ENCODE measurements at regions not wholly inside any gene's neighbourhood (a gene's known extent, or its start where the extent isn't known, plus 50 kb on each side); places are given as distances from the start of the nearest gene placed in this dataset.

DNA sequence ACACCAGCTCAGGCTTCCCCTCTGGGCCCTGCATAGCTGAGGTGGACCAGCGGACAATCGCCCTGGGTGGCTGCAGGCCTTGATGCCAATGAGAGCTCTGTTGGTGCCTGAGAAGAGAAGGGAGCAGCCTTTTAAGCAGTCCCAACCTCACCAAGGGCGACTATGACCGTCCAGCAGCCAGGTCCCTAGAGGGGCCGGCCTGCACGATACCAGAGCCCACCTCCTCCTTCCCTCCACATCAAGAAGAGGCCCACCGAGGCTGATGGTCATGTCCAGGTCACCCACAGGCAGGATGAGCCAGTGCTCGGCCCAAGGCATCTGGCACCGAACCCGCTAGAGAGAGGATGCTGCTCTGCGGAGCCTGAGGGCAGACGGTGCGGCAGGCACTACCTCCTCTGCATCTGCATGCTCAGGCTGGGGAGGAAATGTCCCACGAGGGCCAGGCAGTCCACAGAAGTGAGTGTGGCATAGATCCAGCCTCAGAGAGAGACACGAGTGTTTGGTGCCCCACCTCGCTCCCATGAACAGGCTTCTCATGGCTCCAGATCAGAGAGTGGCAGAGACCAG is 219.4 kb downstream of the TUBA3C start:
- TF ChIP-seq, protein P1, sequence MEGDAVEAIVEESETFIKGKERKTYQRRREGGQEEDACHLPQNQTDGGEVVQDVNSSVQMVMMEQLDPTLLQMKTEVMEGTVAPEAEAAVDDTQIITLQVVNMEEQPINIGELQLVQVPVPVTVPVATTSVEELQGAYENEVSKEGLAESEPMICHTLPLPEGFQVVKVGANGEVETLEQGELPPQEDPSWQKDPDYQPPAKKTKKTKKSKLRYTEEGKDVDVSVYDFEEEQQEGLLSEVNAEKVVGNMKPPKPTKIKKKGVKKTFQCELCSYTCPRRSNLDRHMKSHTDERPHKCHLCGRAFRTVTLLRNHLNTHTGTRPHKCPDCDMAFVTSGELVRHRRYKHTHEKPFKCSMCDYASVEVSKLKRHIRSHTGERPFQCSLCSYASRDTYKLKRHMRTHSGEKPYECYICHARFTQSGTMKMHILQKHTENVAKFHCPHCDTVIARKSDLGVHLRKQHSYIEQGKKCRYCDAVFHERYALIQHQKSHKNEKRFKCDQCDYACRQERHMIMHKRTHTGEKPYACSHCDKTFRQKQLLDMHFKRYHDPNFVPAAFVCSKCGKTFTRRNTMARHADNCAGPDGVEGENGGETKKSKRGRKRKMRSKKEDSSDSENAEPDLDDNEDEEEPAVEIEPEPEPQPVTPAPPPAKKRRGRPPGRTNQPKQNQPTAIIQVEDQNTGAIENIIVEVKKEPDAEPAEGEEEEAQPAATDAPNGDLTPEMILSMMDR (IDR thresholded peaks at IDR 0.05) = no peak
- TF ChIP-seq POLR2A (IDR thresholded peaks at IDR 0.05) (no peak), EP300 (IDR thresholded peaks at IDR 0.05) (no peak)
